ENCODE measurements at regions not wholly inside any gene's neighbourhood (a gene's known extent, or its start where the extent isn't known, plus 50 kb on each side); places are given as distances from the start of the nearest gene placed in this dataset.

DNA sequence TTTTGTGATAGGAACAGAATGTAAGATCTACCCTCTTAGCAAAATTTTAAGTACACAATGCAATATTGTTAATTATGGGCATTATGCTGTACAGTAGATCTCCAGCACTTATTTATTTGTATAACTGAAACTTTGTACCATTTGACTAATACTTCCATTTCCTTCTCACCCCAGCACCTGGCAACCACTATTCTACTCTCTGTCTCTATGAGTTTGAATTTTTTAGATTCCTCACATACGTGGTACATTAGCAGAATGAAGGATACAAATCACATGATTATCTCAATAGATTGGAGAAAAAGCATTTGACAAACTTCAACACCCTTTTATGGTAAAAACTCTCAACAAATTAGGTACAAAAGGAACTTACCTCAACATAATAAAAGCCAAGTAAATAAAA lies 90.3 kb upstream of the DLX6 start:
- no peak for TF ChIP-seq POLR2A (IDR thresholded peaks at IDR 0.05)
- TF ChIP-seq, protein P1, sequence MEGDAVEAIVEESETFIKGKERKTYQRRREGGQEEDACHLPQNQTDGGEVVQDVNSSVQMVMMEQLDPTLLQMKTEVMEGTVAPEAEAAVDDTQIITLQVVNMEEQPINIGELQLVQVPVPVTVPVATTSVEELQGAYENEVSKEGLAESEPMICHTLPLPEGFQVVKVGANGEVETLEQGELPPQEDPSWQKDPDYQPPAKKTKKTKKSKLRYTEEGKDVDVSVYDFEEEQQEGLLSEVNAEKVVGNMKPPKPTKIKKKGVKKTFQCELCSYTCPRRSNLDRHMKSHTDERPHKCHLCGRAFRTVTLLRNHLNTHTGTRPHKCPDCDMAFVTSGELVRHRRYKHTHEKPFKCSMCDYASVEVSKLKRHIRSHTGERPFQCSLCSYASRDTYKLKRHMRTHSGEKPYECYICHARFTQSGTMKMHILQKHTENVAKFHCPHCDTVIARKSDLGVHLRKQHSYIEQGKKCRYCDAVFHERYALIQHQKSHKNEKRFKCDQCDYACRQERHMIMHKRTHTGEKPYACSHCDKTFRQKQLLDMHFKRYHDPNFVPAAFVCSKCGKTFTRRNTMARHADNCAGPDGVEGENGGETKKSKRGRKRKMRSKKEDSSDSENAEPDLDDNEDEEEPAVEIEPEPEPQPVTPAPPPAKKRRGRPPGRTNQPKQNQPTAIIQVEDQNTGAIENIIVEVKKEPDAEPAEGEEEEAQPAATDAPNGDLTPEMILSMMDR (IDR thresholded peaks at IDR 0.05): no peak
- no peak for TF ChIP-seq POLR2AphosphoS5 (IDR thresholded peaks at IDR 0.05)
- no peak for TF ChIP-seq EP300 (IDR thresholded peaks at IDR 0.05)

Measured in suprapubic skin (tissue), 4 donors.